Activated T-cell treated with anti-CD3 and anti-CD28 coated beads for 1 hour (primary cell): ENCODE measurements at regions not wholly inside any gene's neighbourhood (a gene's known extent, or its start where the extent isn't known, plus 50 kb on each side); places are given as distances from the start of the nearest gene placed in this dataset.

Experiments
- DNase-seq: peaks from one replicate; pipeline ENCODE4 v3.0.0-alpha.2; 2020; ENCODE audit warnings: low read depth

GRCh38 chr1:29966526-29967045 is 730.3 kb downstream of the PTPRU start:
- no peak for DNase-seq

GRCh38 chr1:29964718-29965533 is 728.6 kb downstream of the PTPRU start:
- no peak for DNase-seq

- no peak for DNase-seq
Observed at GRCh38 chr1:29963946-29964345, 727.6 kb downstream of the PTPRU start.

DNA sequence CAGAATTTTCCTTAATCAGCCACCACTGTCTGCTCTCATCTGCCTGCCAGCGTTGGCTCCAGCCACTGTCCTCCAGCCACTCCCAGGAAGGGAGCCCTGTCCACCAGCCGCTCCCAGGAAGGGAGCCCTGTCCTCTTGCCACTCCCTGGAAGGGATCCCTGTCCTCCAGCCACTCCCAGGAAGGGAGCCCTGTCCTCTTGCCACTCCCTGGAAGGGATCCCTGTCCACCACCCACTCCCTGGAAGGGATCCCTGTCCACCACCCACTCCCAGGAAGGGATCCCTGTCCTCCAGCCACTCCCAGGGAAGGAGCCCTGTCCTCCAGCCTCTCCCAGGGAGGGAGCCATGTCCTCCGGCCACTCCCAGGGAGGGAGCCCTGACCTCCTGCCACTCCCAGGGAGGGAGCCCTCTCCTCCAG is 726.5 kb downstream of the PTPRU start:
- DNase-seq, result no peak

DNA sequence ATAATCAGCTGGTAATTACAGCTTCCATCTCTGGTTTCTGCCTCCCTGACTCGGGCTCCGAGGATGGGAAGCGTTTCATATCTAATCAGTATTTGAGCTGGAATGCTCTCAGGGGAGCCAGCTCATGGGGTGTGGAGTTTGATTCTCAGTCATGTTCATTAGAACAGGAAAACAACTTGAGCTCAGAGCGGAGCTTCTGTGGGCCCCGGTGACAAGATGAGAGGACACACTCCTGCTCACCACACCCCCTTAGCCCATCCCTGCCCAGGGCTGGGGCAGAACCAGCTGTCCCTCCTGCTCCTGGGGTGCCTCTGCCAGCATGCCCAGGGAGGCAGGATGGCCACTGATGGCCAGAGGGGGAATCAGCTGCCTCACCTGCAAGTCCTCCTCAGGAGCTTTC is 726.0 kb downstream of the PTPRU start:
- DNase-seq, result no peak

- no peak for DNase-seq
Observed at GRCh38 chr1:29961293-29962059, 725.2 kb downstream of the PTPRU start.

DNA sequence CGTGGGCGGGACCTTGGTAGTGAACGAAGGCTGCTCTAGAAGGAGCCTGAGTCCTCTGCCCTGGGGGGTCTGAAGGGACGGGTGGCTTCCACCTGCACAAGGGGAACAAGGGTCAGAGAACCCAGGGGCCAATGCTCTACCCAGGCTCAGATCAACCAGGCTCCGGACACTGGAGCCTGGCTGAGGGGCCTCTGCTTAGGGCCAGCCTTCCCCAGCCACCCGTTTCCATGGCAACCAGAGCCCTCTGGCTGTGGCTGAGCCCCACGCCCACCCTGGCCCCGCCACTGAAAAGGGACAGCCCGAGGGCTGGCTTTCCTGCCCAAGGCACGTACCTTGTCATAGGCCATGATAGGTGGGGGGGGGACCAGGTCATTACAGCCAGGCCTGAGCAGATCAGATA is 724.6 kb downstream of the PTPRU start:
- DNase-seq, result no peak

DNA sequence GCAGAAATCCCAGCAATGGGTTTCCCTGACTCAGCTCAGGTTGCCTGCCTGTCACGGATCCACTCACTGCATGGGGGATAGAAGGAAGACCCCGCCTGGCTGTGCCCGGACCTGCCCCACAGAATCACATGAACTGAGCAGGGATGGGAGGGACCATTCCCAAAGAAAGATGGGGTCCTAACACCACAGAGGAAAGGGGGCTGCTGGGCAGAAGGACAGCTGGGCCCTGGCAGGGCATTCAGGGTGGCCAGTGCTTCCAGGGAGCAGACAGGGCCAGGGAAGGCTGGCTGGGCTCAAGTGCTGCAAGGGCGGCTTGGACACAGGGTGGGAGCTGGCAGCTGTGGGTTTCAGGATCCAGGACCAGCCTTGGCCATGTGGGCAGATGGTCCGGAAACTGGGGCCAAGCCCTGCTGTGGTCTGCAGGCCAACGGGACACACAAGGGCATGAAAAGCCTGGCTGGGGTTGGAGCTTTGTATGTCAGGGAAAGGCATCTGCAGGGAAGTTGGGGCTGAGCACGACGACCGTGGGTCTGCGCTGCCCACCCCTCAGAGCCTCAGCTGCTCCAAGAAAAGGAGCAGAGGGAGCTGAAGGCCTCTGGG is 723.9 kb downstream of the PTPRU start:
- no peak for DNase-seq

DNA sequence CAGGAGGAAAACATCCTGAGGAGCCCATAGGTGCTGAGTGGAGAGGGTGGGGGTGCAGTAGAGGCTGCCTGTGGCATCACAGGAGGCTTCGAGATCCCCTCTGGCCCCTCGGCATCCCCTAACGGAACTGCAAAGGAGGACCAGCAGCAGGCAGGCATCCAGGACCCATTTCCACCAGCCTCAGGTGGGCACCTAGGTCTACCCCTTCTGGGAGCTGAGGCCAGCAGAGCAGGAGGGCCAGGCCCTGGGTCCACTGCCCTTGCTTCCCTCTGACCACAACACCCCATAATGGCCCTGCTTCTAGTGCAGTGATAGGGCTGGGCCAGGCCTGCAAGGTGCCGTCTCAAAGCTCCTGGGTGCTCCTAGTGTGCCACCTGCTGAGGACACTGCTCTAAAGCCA is 723.0 kb downstream of the PTPRU start:
- DNase-seq, result no peak

DNA sequence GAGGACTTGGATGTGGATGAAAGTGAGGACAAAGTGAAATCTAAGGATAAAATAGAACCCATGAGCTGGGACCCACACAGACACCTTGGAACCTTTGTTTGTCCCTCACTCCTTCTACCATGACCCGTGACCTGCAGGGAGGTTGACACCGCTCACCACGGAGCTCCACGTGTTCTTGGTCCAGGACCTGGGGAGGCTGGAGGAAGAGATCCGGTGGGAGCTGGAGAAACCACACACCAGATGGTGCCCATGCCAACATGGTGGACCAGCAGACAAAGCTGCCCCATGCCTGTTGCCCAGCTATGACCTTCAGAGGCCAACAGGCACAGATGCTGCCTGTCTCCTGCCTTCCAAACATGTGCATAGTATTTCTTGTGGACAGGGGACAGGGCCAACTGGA is 721.9 kb downstream of the PTPRU start:
- DNase-seq, result no peak

GRCh38 chr1:29956349-29957030 is 720.2 kb downstream of the PTPRU start:
- no peak for DNase-seq

DNA sequence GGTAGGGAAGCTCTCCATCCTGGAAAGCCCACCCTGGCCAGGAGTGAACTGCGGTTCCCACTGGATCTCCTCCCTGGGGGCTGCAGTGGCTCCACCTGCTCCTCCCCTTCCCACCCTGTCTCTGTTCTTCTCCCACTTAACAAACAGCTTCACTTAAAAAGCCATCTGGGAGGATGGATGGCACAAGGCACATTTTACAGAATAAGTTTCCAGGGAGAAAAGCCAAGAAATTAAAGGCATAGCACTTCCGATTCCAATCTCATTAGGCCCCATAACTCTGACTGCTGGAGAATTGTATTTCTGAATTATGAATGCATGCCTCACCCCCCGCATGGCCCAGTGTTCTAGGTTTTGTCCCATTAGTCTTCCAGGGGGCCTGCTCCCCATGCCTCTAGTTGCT is 718.3 kb downstream of the PTPRU start:
- DNase-seq, result no peak

DNA sequence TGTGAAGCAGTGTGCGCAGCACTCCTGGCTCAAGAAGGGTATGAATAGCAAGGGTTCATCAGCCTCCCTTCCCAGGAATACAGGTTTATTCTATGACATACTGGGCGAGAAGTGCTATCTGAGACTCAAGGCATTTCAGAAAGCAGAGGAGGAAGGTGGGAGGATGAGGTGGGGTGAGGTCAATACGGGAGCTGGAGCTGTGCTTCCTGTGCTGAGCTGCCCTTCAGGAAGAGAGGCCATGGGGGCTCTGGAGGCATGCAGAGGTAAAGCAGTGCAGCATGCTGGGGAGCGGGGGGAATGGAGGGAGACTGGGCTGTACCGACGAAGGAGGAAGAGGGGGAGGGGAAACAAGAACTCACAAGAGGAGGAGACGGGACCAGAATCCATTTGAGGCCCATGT is 717.6 kb downstream of the PTPRU start:
- no peak for DNase-seq

DNA sequence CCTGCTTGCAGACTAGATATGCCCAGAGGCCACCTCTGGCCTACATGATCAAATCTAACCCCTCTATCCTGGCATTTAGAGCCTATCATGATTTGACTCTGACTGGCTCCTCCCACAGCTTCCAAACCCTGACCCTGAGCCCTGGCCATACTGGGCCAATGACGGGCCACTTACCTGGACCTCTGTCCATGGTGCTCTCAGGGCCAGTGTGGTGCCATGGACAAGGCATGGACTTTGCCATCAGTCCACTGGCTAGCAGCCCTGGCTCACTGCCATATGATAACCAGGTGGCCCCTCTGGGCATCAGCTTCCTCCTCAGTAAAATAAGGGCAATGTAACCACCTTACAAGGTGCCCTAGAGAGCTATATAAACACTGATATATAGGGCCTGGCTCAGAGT is 713.4 kb downstream of the PTPRU start:
- no peak for DNase-seq

GRCh38 chr1:29948581-29948980 is 712.3 kb downstream of the PTPRU start:
- no peak for DNase-seq

GRCh38 chr1:29946057-29946456 is 709.7 kb downstream of the PTPRU start:
- DNase-seq, result no peak

GRCh38 chr1:29945426-29945825 is 709.1 kb downstream of the PTPRU start:
- no peak for DNase-seq

DNA sequence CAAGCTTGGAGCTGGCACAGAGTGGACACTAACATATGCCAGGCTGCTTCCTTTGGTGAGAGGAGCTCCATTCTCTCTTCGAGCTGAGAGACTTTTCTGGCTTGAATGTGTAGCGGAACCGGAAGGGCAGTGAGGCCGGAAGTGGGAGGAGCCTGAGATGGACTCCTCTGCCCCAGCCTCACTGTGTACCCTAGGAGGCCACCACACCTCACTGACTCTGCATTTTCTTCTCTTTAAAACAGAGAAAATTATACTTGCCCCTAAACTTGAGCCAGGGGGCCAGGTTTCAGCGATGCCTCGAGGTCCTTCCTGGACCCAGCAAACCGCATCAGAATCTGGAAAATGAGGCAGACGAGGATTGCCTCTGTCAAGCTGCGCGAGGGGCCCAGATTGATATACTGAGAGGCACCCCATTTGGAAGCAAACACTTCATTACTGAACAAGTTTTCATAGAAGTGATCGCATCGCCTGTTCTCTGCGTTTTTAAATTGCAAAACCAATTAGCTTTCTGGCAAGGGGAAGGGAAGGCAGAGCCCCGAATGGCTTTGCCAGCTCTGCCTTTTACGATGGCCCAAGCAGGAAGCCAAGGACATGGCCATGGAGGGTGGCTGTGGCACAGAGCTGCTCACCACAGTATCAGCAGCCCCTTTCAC is 708.1 kb downstream of the PTPRU start:
- no peak for DNase-seq

DNA sequence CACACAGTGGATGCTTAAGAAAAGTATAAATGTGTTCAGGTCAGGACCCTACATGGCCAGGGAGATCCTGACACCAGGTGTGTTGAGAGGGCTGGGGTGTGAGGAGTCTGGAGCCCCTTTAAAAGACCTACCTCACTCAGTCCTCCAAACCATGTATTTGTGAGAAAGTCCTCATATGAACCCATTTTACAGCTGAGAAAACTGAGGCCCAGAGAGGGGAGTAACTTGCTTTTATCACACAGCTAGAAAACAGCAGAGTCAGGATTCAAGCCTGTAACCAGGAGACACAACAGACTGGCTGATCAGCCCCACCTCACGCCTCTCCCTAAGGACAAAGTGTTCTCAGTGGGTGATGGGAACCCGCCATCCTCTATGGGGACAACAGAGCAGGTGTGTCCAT is 706.7 kb downstream of the PTPRU start:
- no peak for DNase-seq

DNA sequence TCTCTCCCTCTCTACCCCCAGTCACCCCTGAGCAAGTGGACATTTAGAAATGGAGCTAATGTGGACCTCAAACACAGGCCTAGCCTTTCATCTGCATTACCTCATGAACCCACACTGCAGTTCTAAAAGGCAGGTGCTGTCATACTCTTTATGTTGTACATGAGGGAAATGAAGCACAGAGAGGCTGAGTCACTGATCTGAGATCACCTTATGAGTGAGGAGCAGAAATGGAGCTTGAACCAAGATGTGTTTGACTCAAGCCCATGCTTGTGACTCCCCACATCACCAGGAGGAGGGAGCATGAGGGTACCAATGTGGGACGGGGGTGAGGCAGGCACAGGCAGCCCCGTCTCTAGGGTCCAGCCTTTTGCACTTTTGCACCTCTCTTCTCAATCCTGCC is 702.8 kb downstream of the PTPRU start:
- no peak for DNase-seq

GRCh38 chr1:29937356-29937755 is 701.0 kb downstream of the PTPRU start:
- no peak for DNase-seq

- DNase-seq, result no peak
Observed at GRCh38 chr1:29936031-29936544, 699.8 kb downstream of the PTPRU start.
